NCI-H1436 (cell line): ENCODE measurements at regions not wholly inside any gene's neighbourhood (a gene's known extent, or its start where the extent isn't known, plus 50 kb on each side); places are given as distances from the start of the nearest gene placed in this dataset.
"Not testable (repeated sequence)": the region's sequence is repeated elsewhere in the genome, so short reads cannot be mapped to it uniquely, and the experiment has no call there.

Experiments used
- DNase-seq: peaks from one replicate; lab custom pipeline; 2025; lab: John Stamatoyannopoulos, UW

DNA sequence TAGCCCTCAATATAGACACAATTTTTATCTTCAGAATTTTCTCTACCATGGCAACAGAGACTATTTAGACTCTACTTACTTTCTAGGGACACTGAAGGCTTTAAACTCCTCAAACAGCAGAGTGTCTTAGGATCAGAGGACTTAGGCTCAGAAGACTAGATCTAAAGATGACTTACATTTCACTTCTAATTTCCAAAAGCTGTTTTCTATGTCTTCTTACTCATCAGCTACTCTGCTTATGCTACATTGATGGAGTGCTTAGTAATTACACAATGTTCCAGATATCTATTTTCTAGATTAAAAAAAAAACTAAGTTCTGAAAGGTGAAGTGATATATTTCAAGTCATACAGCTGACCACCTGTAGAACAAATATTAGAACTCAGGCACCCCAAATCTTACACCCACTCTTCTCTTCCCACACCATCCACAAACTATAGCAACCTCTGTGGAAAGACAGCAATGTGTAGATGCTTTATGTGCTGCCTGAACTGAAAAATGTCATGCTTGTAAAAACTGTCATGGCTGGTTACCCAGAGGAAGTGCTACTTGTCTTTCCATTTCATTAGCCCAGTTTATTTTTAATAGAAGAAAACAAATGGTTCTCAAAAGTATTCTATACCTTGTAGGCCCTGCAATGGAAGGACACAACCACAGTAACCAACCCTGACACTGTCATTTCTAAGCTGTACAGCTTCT is 831.0 kb upstream of the ACVR2A start:
- DNase-seq = no peak

DNA sequence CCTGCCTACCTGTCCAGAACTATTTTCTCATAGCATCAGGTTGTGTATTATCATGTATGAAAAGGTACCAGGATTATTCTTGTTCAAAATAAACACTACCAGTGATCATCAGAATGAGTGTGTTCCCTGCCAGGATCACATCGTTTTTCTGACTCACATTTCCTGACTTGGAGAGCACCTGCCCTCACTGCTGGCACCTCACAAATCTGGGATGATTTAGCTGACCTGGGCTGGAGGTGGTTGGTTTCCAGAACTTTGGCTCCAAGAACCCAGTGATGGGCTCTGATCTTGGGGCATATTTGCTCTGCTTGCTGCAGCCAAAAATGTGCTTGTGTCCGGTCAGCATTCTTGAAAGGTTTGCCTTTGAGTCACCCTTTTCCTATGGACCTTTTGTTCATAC is 836.3 kb upstream of the ACVR2A start:
- DNase-seq = no peak

GRCh38 chr2:147006736-147007141 is 838.1 kb upstream of the ACVR2A start:
- DNase-seq = no peak

DNA sequence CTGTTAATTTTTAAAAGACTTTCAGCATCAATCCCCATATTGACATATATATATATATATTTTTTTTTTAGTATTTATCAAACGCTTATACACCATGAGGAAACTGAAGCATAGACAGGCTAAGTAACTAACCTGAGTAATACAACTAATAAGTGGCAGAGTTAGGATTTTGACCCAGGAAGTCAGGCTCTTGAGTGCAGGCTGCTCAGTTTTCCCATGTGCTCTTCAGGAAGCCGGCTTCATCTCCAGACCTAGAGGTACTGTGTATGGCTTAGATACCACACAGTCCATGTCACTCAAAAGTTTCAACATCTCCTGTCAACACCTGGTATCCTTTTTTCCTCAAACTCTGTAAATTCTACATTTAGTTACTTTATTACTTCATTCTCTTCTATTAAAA is 841.7 kb upstream of the ACVR2A start:
- DNase-seq = no peak

GRCh38 chr2:147002256-147002655 is 842.6 kb upstream of the ACVR2A start:
- DNase-seq = no peak

DNA sequence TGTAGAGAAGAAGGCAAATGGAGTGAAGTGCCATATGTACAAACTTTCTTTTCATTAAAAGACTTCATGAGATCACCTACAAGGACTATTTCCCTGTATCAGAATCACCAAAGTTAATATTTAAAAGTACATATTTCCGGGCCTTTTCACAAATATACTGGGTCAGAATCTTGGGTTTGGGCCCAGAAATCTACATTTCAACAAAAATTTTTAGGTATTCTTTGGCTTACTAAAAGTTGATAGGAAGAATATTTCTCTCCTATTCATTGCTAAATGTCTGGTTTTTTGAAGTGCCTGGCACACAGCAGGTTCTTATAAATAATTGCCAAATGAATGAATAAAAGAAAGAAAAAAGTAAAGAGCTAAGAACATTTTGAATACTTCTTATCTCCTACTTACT is 843.8 kb upstream of the ACVR2A start:
- DNase-seq = no peak

GRCh38 chr2:147000151-147000550 is 844.7 kb upstream of the ACVR2A start:
- not testable (repeated sequence) for DNase-seq

- no peak for DNase-seq
Observed at GRCh38 chr2:146997945-146998344, 846.9 kb upstream of the ACVR2A start.

GRCh38 chr2:146997488-146997887 is 847.3 kb upstream of the ACVR2A start:
- DNase-seq = no peak

DNA sequence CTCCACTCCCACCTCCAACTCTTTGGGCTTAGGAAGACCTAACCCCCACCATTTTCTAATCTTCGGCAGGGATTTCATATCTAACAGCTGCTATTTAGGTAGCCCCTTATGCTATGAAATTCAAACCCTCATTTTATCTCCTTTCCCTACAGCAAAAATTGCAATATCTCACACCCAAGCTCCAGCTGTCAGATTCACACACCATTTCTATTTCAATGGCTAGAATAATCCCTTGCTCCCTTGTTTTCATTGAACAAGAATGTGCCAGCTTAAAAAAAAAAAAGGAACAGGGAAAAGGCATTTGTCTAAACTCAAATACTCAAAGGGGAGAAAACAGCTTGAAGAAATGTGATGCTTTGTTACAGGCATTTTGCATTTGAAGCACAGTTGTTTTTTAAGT is 850.6 kb upstream of the ACVR2A start:
- DNase-seq = no peak

- no peak for DNase-seq
Observed at GRCh38 chr2:146992466-146992865, 852.4 kb upstream of the ACVR2A start.

- no peak for DNase-seq
Observed at GRCh38 chr2:146992057-146992456, 852.8 kb upstream of the ACVR2A start.

- DNase-seq = no peak
Observed at GRCh38 chr2:146990311-146991054, 854.3 kb upstream of the ACVR2A start.

DNA sequence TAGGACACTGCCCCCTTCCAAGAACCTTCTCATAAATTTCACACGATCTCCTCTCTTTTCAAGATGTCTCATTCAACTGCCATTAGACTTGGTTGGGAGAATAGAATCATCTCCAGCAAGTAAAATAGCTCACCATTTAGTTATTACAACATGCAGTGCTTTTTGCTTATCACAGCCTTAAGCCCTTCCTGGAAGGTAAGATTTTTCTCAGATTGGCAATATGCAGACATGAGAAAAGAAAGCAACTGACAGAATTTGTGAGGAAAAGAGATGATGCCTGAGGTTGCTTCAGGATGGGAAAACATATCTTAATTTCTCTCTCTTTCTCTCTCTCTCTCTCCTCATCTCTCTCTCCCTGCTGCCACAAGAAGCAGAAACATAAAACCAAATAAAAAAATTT is 855.1 kb upstream of the ACVR2A start:
- DNase-seq = no peak

DNA sequence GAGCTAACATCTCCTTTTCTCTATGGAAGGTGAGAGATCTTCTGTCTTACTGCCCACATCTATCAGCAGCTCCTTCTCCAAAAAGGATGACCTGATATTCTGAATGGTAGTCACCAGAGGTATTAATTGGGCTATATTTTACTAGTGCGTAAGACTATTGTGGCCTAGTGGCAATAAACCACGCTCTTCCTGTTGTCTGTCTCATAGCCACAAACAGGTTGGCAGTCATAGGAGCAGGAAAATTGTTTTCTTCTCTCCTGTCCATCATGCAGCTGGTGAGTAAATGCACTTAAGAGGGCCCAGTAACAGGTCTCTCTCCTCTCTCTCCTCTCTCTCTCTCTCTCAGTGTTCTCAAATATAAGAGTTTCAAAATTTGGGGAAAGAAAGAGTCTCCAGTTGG is 856.8 kb upstream of the ACVR2A start:
- no peak for DNase-seq

- no peak for DNase-seq
Observed at GRCh38 chr2:146986161-146986560, 858.7 kb upstream of the ACVR2A start.

- DNase-seq = no peak
Observed at GRCh38 chr2:146985753-146986152, 859.1 kb upstream of the ACVR2A start.

DNA sequence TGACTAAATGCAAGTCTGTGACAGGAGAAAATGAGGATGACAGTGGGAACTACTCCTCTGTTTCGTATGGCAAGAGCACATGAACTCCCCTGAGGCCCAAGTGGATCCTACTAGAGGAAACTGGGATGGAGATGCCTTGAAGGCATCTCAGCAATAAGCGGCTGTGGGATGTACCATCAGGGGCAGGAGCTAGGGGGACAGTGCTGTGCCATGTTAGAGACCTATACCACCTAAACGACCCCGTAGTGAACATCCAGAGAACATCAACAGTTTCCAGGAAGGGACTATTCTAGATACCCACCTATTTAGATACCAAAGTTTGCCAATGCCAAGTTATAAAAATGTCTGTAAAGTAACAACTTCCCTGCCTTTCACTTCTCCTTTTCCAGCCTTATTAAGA is 860.8 kb upstream of the ACVR2A start:
- no peak for DNase-seq

- DNase-seq = no peak
Observed at GRCh38 chr2:146982393-146982846, 862.4 kb upstream of the ACVR2A start.

- DNase-seq = no peak
Observed at GRCh38 chr2:146981921-146982320, 862.9 kb upstream of the ACVR2A start.

DNA sequence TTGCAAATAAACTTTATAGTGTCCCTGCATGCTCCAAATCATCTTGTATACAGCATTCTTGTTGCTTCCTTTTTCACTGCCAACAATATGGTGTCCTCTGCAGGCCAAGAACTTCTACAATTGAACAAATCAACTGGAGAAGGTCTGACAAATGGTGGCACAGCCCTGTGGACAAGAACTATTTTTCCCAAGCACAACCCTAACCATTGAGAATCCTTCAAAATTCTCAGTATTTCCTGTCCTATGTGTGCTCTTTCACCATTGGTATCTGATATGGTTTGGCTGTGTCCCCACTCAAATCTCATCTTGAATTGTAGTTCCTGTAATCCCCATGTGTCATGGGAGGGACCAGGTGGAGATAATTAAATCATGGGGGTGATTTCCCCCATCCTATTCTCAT is 865.1 kb upstream of the ACVR2A start:
- DNase-seq = no peak

DNA sequence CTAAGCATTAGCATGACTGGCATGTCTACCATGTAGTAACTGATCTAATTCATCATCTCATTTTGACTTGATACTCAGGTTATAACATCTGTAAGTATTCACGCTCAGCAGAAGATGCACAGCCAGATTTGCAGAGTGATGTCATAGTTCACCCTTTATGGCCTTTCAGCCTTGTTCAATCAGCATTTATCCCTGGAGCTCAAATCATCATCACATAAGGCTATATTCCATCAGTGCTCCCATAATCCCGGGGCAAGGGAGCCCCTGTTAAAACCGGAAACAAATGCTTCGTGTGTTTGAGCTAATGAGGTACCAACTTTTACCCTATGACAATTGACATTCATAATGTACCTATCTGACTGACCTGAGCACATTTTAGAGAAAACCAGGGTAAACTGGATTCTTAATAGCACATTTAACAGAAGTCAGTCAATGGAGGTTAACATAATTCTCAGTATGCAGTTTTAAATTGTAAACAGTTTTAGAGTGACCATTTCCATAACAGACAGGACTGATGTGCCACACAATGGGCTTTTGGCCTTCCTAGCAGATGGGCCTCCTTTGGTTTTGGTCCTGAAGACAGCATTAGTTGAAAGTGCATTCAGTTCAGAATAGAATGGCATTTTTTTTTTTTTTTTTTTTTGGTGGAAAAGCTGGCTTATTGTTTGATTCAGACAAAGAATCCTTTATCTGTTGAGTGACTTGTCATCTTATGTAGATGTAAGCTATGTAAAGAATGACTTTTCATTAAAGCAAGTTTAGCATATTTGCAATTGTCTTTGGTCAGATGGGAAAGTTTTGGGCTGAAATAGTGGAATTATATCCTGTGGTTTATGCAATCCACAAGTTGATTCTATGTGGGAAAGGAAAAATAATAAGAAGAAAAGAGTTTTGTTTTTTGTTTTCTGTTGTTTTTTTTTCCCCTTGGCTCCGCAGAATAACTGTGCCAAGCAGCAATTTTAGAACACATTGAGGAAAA is 866.0 kb upstream of the ACVR2A start:
- no peak for DNase-seq
